ENCODE measurements at regions not wholly inside any gene's neighbourhood (a gene's known extent, or its start where the extent isn't known, plus 50 kb on each side); places are given as distances from the start of the nearest gene placed in this dataset.

DNA sequence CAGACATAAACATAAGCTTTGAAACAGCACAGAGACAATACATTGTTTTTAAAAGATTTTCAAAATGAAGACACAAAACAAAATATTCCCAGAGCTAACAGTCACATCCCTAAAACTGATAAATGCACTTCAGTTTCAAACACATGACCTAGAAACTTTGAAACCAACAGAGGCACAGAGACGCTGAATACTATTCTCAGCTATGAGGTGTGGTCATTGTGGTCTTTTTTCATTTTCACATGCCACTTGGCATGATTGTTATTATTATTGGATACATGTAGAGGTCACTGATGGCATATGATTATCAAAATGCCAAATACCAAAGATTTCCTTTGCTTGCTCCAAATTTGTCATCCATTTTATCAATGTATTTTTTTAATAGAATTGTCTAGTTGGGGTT, 306.9 kb downstream of the QKI start:
- no peaks in the 10 kb centered on the region for H3K36me3 ChIP-seq

DNA sequence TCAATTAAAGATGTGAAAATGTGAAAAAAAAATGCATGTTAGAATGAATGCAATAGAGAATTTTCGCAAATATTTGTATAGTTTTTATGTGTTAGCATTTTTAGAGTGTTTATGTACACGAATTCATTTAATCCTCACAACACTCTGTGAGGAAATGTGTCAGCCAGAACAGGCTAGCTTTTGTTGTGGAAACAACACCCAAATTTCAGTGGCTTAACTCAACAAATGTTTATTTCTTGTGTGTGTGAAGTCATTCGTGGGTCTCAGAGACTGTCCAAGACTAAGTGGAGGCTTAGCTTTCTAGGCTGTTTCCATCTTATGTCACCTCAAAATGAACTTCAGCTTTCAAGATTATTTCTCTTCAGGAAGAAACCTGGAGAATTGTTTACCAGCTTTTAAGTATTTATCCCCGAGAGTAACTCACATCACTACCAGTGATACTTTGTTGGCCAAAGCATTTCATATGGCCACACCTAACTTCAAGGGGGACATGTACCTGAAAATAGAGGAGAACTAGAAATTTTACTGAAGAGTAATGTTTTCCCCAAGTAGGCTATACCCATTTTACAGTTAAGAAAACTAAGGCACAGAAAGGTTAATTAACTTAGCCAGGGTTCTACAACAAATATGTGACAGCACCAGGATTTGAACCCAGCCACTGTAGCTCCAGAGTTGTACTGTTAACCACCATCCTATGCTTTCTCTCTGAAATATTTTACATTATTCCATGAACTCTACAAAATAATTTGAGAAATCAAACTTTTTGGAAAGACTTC, 306.1 kb downstream of the QKI start:
- Histone ChIP-seq H3K27ac (no peak overlapping the region), H3K4me1 (no peaks in the 10 kb centered on the region), H3K4me3 (no peak overlapping the region), H3K36me3 (no peaks in the 10 kb centered on the region), H3K27me3 (no peaks in the 10 kb centered on the region), H3K9me3 (no peaks in the 10 kb centered on the region)
- TF ChIP-seq, protein P1, sequence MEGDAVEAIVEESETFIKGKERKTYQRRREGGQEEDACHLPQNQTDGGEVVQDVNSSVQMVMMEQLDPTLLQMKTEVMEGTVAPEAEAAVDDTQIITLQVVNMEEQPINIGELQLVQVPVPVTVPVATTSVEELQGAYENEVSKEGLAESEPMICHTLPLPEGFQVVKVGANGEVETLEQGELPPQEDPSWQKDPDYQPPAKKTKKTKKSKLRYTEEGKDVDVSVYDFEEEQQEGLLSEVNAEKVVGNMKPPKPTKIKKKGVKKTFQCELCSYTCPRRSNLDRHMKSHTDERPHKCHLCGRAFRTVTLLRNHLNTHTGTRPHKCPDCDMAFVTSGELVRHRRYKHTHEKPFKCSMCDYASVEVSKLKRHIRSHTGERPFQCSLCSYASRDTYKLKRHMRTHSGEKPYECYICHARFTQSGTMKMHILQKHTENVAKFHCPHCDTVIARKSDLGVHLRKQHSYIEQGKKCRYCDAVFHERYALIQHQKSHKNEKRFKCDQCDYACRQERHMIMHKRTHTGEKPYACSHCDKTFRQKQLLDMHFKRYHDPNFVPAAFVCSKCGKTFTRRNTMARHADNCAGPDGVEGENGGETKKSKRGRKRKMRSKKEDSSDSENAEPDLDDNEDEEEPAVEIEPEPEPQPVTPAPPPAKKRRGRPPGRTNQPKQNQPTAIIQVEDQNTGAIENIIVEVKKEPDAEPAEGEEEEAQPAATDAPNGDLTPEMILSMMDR (IDR thresholded peaks at IDR 0.05) = no peak
- DNase-seq (no peak), ATAC-seq (no peak)
- intact Hi-C loops (cut with DNase I) = no loop called here

More for the DNA sequence above, 306.9 kb downstream of the QKI start:
- Histone ChIP-seq H3K9me3 (no peaks in the 10 kb centered on the region), H3K27ac (no peak overlapping the region), H3K4me3 (no peak overlapping the region), H3K27me3 (no peaks in the 10 kb centered on the region), H3K4me1 (no peaks in the 10 kb centered on the region)
- TF ChIP-seq, protein P1 (IDR thresholded peaks at IDR 0.05) = no peak
- intact Hi-C loops (cut with DNase I) = no loop called here
- DNase-seq (no peak), ATAC-seq (no peak)

DNA sequence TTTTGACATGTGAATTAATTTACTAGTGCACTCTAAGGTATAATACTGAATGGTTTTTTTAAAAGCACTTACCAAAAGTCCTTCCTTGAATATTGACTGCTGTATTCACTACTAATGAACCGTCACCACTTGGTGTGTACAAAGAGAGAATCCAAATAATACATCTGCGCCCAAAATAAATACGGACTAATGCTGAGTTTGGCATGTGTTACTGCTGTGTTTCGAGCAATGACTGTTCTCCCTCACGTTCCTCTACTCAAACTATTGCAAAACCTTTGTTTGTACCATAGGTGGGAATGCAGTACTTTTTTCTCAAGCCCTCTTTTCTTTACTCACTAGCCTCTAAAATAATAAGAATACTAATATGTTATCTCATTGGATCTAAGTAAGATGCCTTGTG, 305.5 kb downstream of the QKI start:
- no peak overlapping the region for H3K27ac ChIP-seq
- DNase-seq (no peak), ATAC-seq (no peak)
- no peak overlapping the region for H3K4me3 ChIP-seq
- no peaks in the 10 kb centered on the region for H3K4me1 ChIP-seq
- H3K27me3 ChIP-seq = no peaks in the 10 kb centered on the region
- intact Hi-C loops (cut with DNase I) = no loop called here
- TF ChIP-seq, protein P1 (IDR thresholded peaks at IDR 0.05) = no peak
- H3K9me3 ChIP-seq = no peaks in the 10 kb centered on the region
- no peaks in the 10 kb centered on the region for H3K36me3 ChIP-seq

DNA sequence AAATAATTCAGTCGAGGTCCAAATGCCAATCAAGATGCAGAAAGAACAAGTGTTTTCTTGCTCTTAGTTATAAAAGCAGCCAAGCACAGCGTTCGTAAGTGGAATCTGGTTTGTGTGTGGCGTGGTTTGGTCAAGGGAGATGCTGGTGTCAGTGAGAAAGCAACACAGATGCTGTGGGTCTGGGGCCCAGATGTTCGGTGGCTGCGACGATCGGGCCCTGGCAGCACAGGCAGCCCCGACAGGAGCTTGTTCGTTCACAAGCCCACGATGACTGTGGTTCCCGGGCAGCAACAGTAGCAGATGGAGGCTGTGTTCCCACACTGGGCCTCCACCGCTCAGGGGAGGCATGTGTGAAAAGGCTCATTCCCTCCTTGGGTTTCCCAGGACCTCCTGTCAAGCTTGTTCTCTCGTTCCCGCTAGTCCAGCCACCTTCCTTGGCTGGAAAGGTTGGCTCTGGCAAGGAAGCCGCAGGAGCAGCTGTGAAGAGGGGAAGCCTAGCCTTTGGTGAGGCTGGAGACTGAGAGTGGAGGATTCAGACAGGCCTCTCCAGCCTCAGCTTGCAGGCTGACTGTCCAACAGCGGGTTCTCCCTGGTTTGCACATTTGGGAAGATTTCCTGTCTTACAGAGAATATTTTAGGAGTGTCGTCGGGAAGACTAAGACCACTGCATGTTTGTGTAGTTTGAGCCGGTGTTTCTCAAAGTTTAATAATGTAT, 304.7 kb downstream of the QKI start:
- H3K9me3 ChIP-seq = no peaks in the 10 kb centered on the region
- H3K4me3 ChIP-seq = no peak overlapping the region
- no peak for DNase-seq
- H3K4me1 ChIP-seq = no peaks in the 10 kb centered on the region
- no peak overlapping the region for H3K27ac ChIP-seq
- ATAC-seq = no peak
- intact Hi-C loops (cut with DNase I) = no loop called here
- TF ChIP-seq, protein P1 (IDR thresholded peaks at IDR 0.05) = no peak
- H3K27me3 ChIP-seq = no peaks in the 10 kb centered on the region
- H3K36me3 ChIP-seq = no peaks in the 10 kb centered on the region

DNA sequence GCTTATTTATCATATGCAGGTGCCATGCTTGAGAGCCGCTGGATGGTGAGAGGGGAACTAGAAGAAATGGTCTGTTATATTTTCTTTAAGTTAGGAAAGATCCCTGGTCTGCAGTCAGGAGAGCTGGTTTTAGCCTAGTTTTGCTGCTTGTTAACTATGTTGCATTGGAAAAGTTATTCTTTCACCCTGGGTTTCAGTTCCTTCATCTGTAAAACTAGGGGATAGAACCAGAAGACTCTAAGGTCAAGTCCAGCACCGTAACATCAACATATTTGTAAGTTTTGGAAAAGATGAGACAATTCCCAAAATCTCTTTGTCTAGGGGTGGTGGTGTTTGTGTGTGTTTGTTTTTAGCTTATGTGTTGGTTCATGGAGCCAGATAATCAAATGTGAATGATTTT, 304.0 kb downstream of the QKI start:
- Histone ChIP-seq H3K4me1 (no peaks in the 10 kb centered on the region), H3K36me3 (no peaks in the 10 kb centered on the region), H3K4me3 (no peak overlapping the region), H3K27ac (no peak overlapping the region), H3K27me3 (no peaks in the 10 kb centered on the region), H3K9me3 (no peaks in the 10 kb centered on the region)
- TF ChIP-seq, protein P1 (IDR thresholded peaks at IDR 0.05) = no peak
- no peak for DNase-seq
- intact Hi-C loops (cut with DNase I) = no loop called here
- no peak for ATAC-seq
